KBM-7 (cell line): ENCODE measurements at regions not wholly inside any gene's neighbourhood (a gene's known extent, or its start where the extent isn't known, plus 50 kb on each side); places are given as distances from the start of the nearest gene placed in this dataset.
"Not testable (repeated sequence)": the region's sequence is repeated elsewhere in the genome, so short reads cannot be mapped to it uniquely, and the experiment has no call there.

Source experiments
- DNase-seq: peaks from one replicate; pipeline ENCODE4 v3.0.0-alpha.2; 2015
- in situ Hi-C: fragments of 300-500 bp; cut with MboI; formaldehyde crosslinking; loops from 2 replicates; pipeline ENCODE4 v1.14.3; 2020; ENCODE audit warnings: low sequenced_read_pairs, low pct_unique_long_range_greater_than_20kb, mixed read lengths

GRCh38 chr10:56561336-56561735, 200.3 kb upstream of the ZWINT start:
- in situ Hi-C loops: no loop called here
- DNase-seq: no peak

- in situ Hi-C loops: no loop called here
- no peak for DNase-seq
Observed at GRCh38 chr10:56551037-56551436, 190.0 kb upstream of the ZWINT start.

- no peak for DNase-seq
- in situ Hi-C loops: no loop called here
Observed at GRCh38 chr10:56547163-56547562, 186.1 kb upstream of the ZWINT start.

GRCh38 chr10:56537984-56538383, 176.9 kb upstream of the ZWINT start:
- DNase-seq: no peak
- in situ Hi-C loops: no loop called here

- in situ Hi-C loops: no loop called here
- DNase-seq: no peak
Observed at GRCh38 chr10:56522166-56522565, 161.1 kb upstream of the ZWINT start.

GRCh38 chr10:56508562-56508961, 147.5 kb upstream of the ZWINT start:
- in situ Hi-C loops: no loop called here
- no peak for DNase-seq

- in situ Hi-C loops: no loop called here
- no peak for DNase-seq
Observed at GRCh38 chr10:56507033-56507432, 146.0 kb upstream of the ZWINT start.

GRCh38 chr10:56505555-56505954, 144.5 kb upstream of the ZWINT start:
- in situ Hi-C loops: no loop called here
- no peak for DNase-seq

- in situ Hi-C loops: no loop called here
- DNase-seq: no peak
Observed at GRCh38 chr10:56496186-56496486, 135.1 kb upstream of the ZWINT start.

- DNase-seq: no peak
- in situ Hi-C loops: no loop called here
Observed at GRCh38 chr10:56487746-56488145, 126.7 kb upstream of the ZWINT start.

- DNase-seq: no peak
- in situ Hi-C loops: no loop called here
Observed at GRCh38 chr10:56481521-56482091, 120.5 kb upstream of the ZWINT start.

GRCh38 chr10:56472978-56473377, 111.9 kb upstream of the ZWINT start:
- in situ Hi-C loops: no loop called here
- DNase-seq: no peak

- no peak for DNase-seq
- in situ Hi-C loops: no loop called here
Observed at GRCh38 chr10:56470701-56471100, 109.6 kb upstream of the ZWINT start.

- in situ Hi-C loops: no loop called here
- DNase-seq: no peak
Observed at GRCh38 chr10:56469482-56469881, 108.4 kb upstream of the ZWINT start.

GRCh38 chr10:56466005-56466404, 104.9 kb upstream of the ZWINT start:
- in situ Hi-C loops: no loop called here
- no peak for DNase-seq

GRCh38 chr10:56449770-56450169, 88.7 kb upstream of the ZWINT start:
- DNase-seq: peak; percentile 11
- in situ Hi-C loops: no loop called here

GRCh38 chr10:56447613-56448012, 86.6 kb upstream of the ZWINT start:
- in situ Hi-C loops, DNase-seq: not testable (repeated sequence)

GRCh38 chr10:56441337-56441736, 80.3 kb upstream of the ZWINT start:
- in situ Hi-C loops, DNase-seq: not testable (repeated sequence)
